ENCODE measurements at regions not wholly inside any gene's neighbourhood (a gene's known extent, or its start where the extent isn't known, plus 50 kb on each side); places are given as distances from the start of the nearest gene placed in this dataset.

DNA sequence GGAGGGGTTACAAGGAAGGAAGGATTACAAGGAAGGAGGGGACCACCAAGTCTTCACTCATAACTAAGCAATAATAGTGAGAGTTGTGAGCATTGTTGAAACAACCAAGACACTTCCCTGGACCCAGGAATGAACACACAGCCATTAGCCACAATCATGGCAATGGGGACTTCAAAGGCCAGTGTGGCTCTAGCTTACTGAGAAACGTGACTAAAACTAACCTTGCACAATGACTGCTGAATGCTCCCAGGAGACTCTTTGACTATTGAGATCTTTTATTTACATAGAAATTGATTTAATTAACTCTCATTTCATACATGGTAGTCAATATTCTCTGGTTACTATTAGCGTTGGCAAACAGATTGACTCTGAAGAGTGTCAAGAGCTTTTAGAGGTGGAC is 263.0 kb upstream of the SOX5 start:
- BruUV-seq (replicated peaks), result no TSS peak
- intact Hi-C loops (cut with micrococcal nuclease), result no loop called here
- POLR2A ChIA-PET (ENCODE audit: unreplicated experiment), result no interaction called here
- H2BK15ac ChIP-seq (ENCODE audit: low read depth, low read length), result no peak overlapping the region
- H3K36me3 ChIP-seq (ENCODE audit: control insufficient read depth, insufficient read depth, low read length), result no peaks in the 10 kb centered on the region; the same call in 1 of the 2 replicates
- TF ChIP-seq POLR2A (IDR thresholded peaks at IDR 0.05; ENCODE audit: low read depth, low read length), result no peak
- TF ChIP-seq BHLHE40 (IDR thresholded peaks at IDR 0.05; ENCODE audit: low read depth, low read length), result no peak
- no peak for TF ChIP-seq RFX5 (IDR thresholded peaks at IDR 0.05; ENCODE audit: low read depth, low read length)
- TF ChIP-seq FOS (IDR thresholded peaks at IDR 0.05; ENCODE audit: low read depth, low read length), result no peak
- TF ChIP-seq RCOR1 (IDR thresholded peaks at IDR 0.05; ENCODE audit: insufficient replicate concordance, low read length), result no peak
- TF ChIP-seq CEBPB (IDR thresholded peaks at IDR 0.05; ENCODE audit: low read depth, low read length), result no peak
- TF ChIP-seq RAD21 (IDR thresholded peaks at IDR 0.05; ENCODE audit: low read length), result no peak
- TF ChIP-seq, protein P1, sequence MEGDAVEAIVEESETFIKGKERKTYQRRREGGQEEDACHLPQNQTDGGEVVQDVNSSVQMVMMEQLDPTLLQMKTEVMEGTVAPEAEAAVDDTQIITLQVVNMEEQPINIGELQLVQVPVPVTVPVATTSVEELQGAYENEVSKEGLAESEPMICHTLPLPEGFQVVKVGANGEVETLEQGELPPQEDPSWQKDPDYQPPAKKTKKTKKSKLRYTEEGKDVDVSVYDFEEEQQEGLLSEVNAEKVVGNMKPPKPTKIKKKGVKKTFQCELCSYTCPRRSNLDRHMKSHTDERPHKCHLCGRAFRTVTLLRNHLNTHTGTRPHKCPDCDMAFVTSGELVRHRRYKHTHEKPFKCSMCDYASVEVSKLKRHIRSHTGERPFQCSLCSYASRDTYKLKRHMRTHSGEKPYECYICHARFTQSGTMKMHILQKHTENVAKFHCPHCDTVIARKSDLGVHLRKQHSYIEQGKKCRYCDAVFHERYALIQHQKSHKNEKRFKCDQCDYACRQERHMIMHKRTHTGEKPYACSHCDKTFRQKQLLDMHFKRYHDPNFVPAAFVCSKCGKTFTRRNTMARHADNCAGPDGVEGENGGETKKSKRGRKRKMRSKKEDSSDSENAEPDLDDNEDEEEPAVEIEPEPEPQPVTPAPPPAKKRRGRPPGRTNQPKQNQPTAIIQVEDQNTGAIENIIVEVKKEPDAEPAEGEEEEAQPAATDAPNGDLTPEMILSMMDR (conservative IDR thresholded peaks at IDR 0.05; ENCODE audit: low read depth, low read length), result no peak
- TF ChIP-seq ELK1 (IDR thresholded peaks at IDR 0.05; ENCODE audit: borderline replicate concordance, low read depth, low read length), result no peak
- TF ChIP-seq MXI1 (IDR thresholded peaks at IDR 0.05; ENCODE audit: borderline replicate concordance, low read depth, low read length), result no peak
- TF ChIP-seq MAZ (IDR thresholded peaks at IDR 0.05; ENCODE audit: borderline replicate concordance, low read depth, low read length), result no peak
- TF ChIP-seq SMC3 (IDR thresholded peaks at IDR 0.05; ENCODE audit: low read depth, low read length), result no peak
- no peak for TF ChIP-seq NFE2L2 (IDR thresholded peaks at IDR 0.05; ENCODE audit: low read depth, low read length)
- TF ChIP-seq USF2 (IDR thresholded peaks at IDR 0.05; ENCODE audit: low read depth, low read length), result no peak
- TF ChIP-seq MAFK (IDR thresholded peaks at IDR 0.05; ENCODE audit: low read depth, low read length), result no peak
- no peak for DNase-seq
- no CpG with 5 or more reads among the region's 2 CpGs for WGBS, 2 experiments (ENCODE audit: extremely low coverage in 2 of 2, insufficient read length in 1 of 2)
- no peak overlapping the region for H3K4ac ChIP-seq (ENCODE audit: low read depth, low read length)
- no peak overlapping the region for H3K27ac ChIP-seq (ENCODE audit: insufficient read depth, low read length)
- dilution Hi-C loops (cut with HindIII; ENCODE audit: low sequenced_read_pairs, unreplicated experiment), result no loop called here
- no peak overlapping the region for H2AK5ac ChIP-seq (ENCODE audit: low read depth, low read length)
- no peak overlapping the region for H3K56ac ChIP-seq (ENCODE audit: extremely low read depth, insufficient read depth, low read length)
- in situ Hi-C loops (cut with MboI; ENCODE audit: low sequenced_read_pairs), result no loop called here
- no peak overlapping the region for H3K9ac ChIP-seq (ENCODE audit: low read depth, low read length)
- no peak overlapping the region for H3K14ac ChIP-seq (replicated peaks; ENCODE audit: low read depth, low read length)
- no peak overlapping the region for H4K5ac ChIP-seq (ENCODE audit: low read depth, low read length)
- no peak overlapping the region for H4K8ac ChIP-seq (ENCODE audit: low read depth in 2 of 2, low read length in 2 of 2)
- no peak for ATAC-seq (ENCODE audit: low read depth)
- H3K4me3 ChIP-seq (ENCODE audit: insufficient read depth, low read depth, low read length), result no peak overlapping the region
- no peak overlapping the region for H2AFZ ChIP-seq (replicated peaks; ENCODE audit: low read length, poor library complexity)
- no peak overlapping the region for H2BK5ac ChIP-seq (ENCODE audit: low read depth, low read length, poor library complexity, severe bottlenecking)
- no peaks in the 10 kb centered on the region for H3K9me1 ChIP-seq (ENCODE audit: insufficient read depth, low read length)
- H3K18ac ChIP-seq (ENCODE audit: low read depth, low read length), result no peak overlapping the region
- H2BK120ac ChIP-seq (ENCODE audit: low read depth, low read length), result no peak overlapping the region
- no peak overlapping the region for H4K91ac ChIP-seq (ENCODE audit: insufficient read depth, low read depth, low read length)
- H3K23ac ChIP-seq (ENCODE audit: low read depth, low read length), result no peak overlapping the region
- H3K4me2 ChIP-seq (ENCODE audit: low read depth, low read length), result no peak overlapping the region
- no peaks in the 10 kb centered on the region for H3K79me1 ChIP-seq (ENCODE audit: low read depth in 1 of 2, low read length in 2 of 2)
- no peak overlapping the region for H2AK9ac ChIP-seq (replicated peaks; ENCODE audit: low read depth, low read length, poor library complexity)
- no peaks in the 10 kb centered on the region for H3K9me3 ChIP-seq (ENCODE audit: control insufficient read depth, insufficient read depth, low read length)
- no peaks in the 10 kb centered on the region for H4K20me1 ChIP-seq (ENCODE audit: insufficient read depth, low read length)
- no peaks in the 10 kb centered on the region for H3K27me3 ChIP-seq (ENCODE audit: control insufficient read depth, insufficient read depth, low read length)
- no peaks in the 10 kb centered on the region for H3K4me1 ChIP-seq (ENCODE audit: control insufficient read depth, insufficient read depth, low read length)
- no peak overlapping the region for H2BK20ac ChIP-seq (ENCODE audit: low read depth, low read length)
- CTCF ChIA-PET, result interaction anchor here (0.6 kb wide), 1 partner anchor 147 kb away, joined by 3 read pairs; no protein-coding TSS in a partner anchor

Data from IMR-90 (cell line).